ENCODE measurements at regions not wholly inside any gene's neighbourhood (a gene's known extent, or its start where the extent isn't known, plus 50 kb on each side); places are given as distances from the start of the nearest gene placed in this dataset.

DNA sequence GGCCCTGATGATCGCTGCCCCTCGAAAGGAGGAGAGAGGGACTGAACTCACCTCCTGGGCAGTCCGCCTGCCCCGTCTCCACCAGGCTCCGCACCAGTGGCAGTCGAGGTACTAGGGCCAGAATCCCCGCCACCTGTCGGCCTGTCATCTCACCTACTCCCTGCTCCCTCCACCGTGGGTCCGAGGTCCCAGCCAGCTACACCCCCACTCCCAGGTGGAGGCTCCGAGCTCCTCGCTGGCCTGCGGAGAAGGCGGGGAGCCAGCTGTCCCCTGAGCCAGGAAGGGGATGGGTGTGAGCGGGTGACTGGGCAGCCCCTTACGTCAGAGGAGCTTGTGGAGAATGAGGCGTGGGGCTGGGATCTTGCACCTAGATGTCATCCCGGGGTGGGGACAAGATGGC, 1066.5 kb upstream of the MANEA start:
- TF ChIP-seq, protein P1, sequence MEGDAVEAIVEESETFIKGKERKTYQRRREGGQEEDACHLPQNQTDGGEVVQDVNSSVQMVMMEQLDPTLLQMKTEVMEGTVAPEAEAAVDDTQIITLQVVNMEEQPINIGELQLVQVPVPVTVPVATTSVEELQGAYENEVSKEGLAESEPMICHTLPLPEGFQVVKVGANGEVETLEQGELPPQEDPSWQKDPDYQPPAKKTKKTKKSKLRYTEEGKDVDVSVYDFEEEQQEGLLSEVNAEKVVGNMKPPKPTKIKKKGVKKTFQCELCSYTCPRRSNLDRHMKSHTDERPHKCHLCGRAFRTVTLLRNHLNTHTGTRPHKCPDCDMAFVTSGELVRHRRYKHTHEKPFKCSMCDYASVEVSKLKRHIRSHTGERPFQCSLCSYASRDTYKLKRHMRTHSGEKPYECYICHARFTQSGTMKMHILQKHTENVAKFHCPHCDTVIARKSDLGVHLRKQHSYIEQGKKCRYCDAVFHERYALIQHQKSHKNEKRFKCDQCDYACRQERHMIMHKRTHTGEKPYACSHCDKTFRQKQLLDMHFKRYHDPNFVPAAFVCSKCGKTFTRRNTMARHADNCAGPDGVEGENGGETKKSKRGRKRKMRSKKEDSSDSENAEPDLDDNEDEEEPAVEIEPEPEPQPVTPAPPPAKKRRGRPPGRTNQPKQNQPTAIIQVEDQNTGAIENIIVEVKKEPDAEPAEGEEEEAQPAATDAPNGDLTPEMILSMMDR (IDR thresholded peaks at IDR 0.05): no peak
- TF ChIP-seq EZH2 (IDR thresholded peaks at IDR 0.05; ENCODE audit: borderline replicate concordance, insufficient read depth, low read depth, low read length, poor library complexity, severe bottlenecking): no peak

Measured in B cell (primary cell).